Lung (tissue), 11 donors: ENCODE measurements at regions not wholly inside any gene's neighbourhood (a gene's known extent, or its start where the extent isn't known, plus 50 kb on each side); places are given as distances from the start of the nearest gene placed in this dataset.

Experiments
- ATAC-seq: fragments of 200-7000 bp; cut with Tn5 transposase; one replicate; pipeline ENCODE4 v1.9.1; 2020; ENCODE audit warnings: moderate number of reproducible peaks; ENCODE audit not compliant: insufficient read depth, low FRiP score
- DNase-seq, 3 donors: peaks; one replicate each; pipeline ENCODE4 v3.0.0-alpha.2; 2013 to 2017
- H3K27ac ChIP-seq, 2 donors: one replicate each; pipeline ENCODE4 v1.5.1; 2013; ENCODE audit warnings: mild to moderate bottlenecking in 2 of 2, moderate library complexity in 2 of 2, control low read depth in 1 of 2, inconsistent platforms in 1 of 2, low read depth in 1 of 2, low read length in 1 of 2
- H3K27me3 ChIP-seq, 3 donors: one replicate each; pipeline ENCODE4 v1.5.1; 2013; ENCODE audit warnings: low read length in 2 of 3; ENCODE audit not compliant: control insufficient read depth in 3 of 3, insufficient read depth in 3 of 3
- H3K36me3 ChIP-seq, 4 donors: one replicate each; pipeline ENCODE4 v1.5.1; 2013; ENCODE audit warnings: low read length in 4 of 4, mild to moderate bottlenecking in 1 of 4, moderate library complexity in 1 of 4; ENCODE audit not compliant: control insufficient read depth in 4 of 4, insufficient read depth in 4 of 4
- H3K4me1 ChIP-seq, 5 donors: one replicate each; pipeline ENCODE4 v1.5.1; 2013; ENCODE audit warnings: low read length in 5 of 5, mild to moderate bottlenecking in 2 of 5, moderate library complexity in 1 of 5; ENCODE audit not compliant: control insufficient read depth in 5 of 5, insufficient read depth in 5 of 5
- H3K4me3 ChIP-seq: one replicate; pipeline ENCODE4 v1.5.1; 2013; ENCODE audit warnings: mild to moderate bottlenecking, control low read depth, moderate library complexity
- H3K9ac ChIP-seq, 2 donors: one replicate each; pipeline ENCODE4 v1.5.1; 2013; ENCODE audit warnings: low read length in 2 of 2, control low read depth in 1 of 2; ENCODE audit not compliant: insufficient read depth in 1 of 2
- H3K9me3 ChIP-seq, 4 donors: one replicate each; pipeline ENCODE4 v1.5.1; 2013; ENCODE audit warnings: low read length in 3 of 4, mild to moderate bottlenecking in 1 of 4, moderate library complexity in 1 of 4; ENCODE audit not compliant: control insufficient read depth in 4 of 4, insufficient read depth in 3 of 4
- CTCF ChIP-seq: IDR thresholded peaks from 2 replicates; pipeline ENCODE4 v1.5.1; 2012; ENCODE audit warnings: mild to moderate bottlenecking; ENCODE audit errors: control extremely low read depth, extremely low read depth
- WGBS, 2 donors: extraction: QIAGEN DNeasy Blood & Tissue Kit; methylation state at CpG; one replicate each; pipeline ENCODE4 v1.1.7; 2013; 5-methylcytosine and 5-hydroxymethylcytosine counted together
- donor health status: control.
- donor health status: control.
- donor health status: Bipolar disorder and iron deficiency.
- donor health status: healthy.
- donor health status: DM: yes; HTN: yes; CAD: no.

DNA sequence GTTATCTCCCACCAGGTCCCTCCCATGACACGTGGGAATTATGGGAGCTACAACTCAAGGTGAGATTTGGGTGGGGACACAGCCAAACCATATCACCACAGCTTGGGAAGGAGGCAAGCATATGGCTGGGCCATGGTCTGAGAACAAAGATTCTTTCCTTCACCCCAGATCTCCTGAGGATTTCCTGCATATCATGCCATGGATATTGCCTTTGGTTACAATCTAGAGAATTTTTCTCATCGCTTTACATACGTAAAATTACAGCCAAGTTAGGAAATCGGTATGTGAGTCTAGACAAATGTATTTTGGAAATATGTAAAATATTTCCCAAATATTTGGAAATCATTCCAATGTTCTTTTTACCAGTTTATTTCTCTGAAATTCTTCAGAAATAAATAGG is 398.3 kb downstream of the RFC3 start:
- Histone ChIP-seq H3K36me3 (no peaks in the 10 kb centered on the region), H3K27me3 (no peaks in the 10 kb centered on the region), H3K9me3 (peaks cover 0 to 2% (median 0%) of the 10 kb centered on the region in 4 donors), H3K9ac (no peak overlapping the region), H3K27ac (no peak overlapping the region), H3K4me3 (no peak overlapping the region), H3K4me1 (no peaks in the 10 kb centered on the region)
- no peak for ATAC-seq
- TF ChIP-seq CTCF, result no peak
- WGBS, 2 donors, result 85% methylated on average over 4 of the region's 4 CpGs
- DNase-seq, result no peak

DNA sequence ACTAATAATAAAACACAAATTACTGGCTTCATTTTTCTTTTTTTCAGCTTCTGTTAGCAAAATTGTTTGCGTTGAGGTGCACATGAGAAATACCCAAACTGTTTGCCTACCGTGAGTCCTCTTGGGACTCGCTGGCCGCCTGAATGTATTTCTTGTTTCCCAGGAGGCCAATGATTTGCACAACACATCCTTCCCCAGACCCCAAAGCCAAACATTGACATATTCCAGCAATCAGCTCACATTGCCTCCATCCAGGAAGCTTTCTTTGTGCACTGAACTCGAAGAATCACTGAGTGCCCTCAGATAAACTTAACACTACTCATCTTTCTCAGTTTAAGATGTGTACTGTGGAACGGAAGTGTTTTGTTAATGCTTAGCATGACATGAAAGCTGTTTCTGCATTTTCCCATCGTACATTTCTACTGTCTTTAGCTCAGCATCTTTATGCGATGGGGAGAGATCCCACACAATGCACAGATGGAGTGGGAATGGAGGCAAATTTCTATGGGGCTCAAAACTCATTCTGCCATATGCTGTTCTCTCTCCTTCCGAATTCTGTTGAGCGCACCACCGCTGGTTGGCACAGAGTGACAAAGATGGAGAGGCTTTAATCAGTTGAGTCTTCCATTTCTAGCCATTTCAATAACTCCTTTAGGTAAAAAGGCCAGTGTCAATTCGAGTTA is 399.5 kb downstream of the RFC3 start:
- WGBS, 2 donors, result 79 to 80% methylated on average over 12 of the region's 12 CpGs

GRCh38 chr13:34223984-34224383 is 406.0 kb downstream of the RFC3 start:
- Histone ChIP-seq H3K27ac (no peak overlapping the region), H3K36me3 (no peaks in the 10 kb centered on the region), H3K9me3 (peaks cover 0 to 4% (median 0%) of the 10 kb centered on the region in 4 donors), H3K4me1 (no peaks in the 10 kb centered on the region), H3K27me3 (no peaks in the 10 kb centered on the region), H3K4me3 (no peak overlapping the region), H3K9ac (no peak overlapping the region)
- no peak for TF ChIP-seq CTCF
- no peak for ATAC-seq
- DNase-seq, result no peak
- WGBS, 2 donors, result 71 to 83% methylated on average over 2 of the region's 2 CpGs

More for the DNA sequence above, 399.5 kb downstream of the RFC3 start:
- Histone ChIP-seq H3K9me3 (no peaks in the 10 kb centered on the region), H3K4me3 (no peak overlapping the region), H3K4me1 (no peaks in the 10 kb centered on the region), H3K9ac (no peak overlapping the region), H3K27ac (no peak overlapping the region), H3K27me3 (no peaks in the 10 kb centered on the region), H3K36me3 (no peaks in the 10 kb centered on the region)
- ATAC-seq (no peak), DNase-seq (peak in 1 of 3 donors; percentile 5)
- TF ChIP-seq CTCF, result no peak

GRCh38 chr13:34224877-34225276 is 406.9 kb downstream of the RFC3 start:
- DNase-seq, result peak; percentile 2 to 38 (median 18)
- no peak for ATAC-seq
- no peaks in the 10 kb centered on the region for H3K36me3 ChIP-seq
- no peak overlapping the region for H3K4me3 ChIP-seq
- no peaks in the 10 kb centered on the region for H3K4me1 ChIP-seq
- 59 to 75% methylated on average over 10 of the region's 10 CpGs for WGBS, 2 donors
- TF ChIP-seq CTCF, result no peak
- no peaks in the 10 kb centered on the region for H3K27me3 ChIP-seq
- peaks cover 0 to 4% (median 0%) of the 10 kb centered on the region in 4 donors for H3K9me3 ChIP-seq
- H3K27ac ChIP-seq, result no peak overlapping the region
- no peak overlapping the region for H3K9ac ChIP-seq
